Uterus (tissue), 3 donors: ENCODE measurements at regions not wholly inside any gene's neighbourhood (a gene's known extent, or its start where the extent isn't known, plus 50 kb on each side); places are given as distances from the start of the nearest gene placed in this dataset.
A peak's percentile ranks its signal among the peaks of the same experiment; 100 is the strongest.

Experiments
- DNase-seq, 2 donors: peaks; one replicate each; pipeline ENCODE4 v3.0.0-alpha.2; 2019 to 2020
- H3K27ac ChIP-seq, 2 donors: fragments of 200-600 bp; sonication (generic); 1 replicate in 1 of 2; 2 replicates in 1 of 2; pipeline ENCODE4 v1.5.1; 2016 to 2018
- H3K27me3 ChIP-seq, 2 donors: fragments of 200-600 bp; sonication (generic); one replicate each; pipeline ENCODE4 v1.5.1; 2018 to 2019; ENCODE audit warnings: control low read depth in 1 of 2
- H3K36me3 ChIP-seq, 2 donors: fragments of 200-600 bp; sonication (generic); one replicate each; pipeline ENCODE4 v1.5.1; 2019; ENCODE audit warnings: control low read depth in 1 of 2
- H3K4me1 ChIP-seq, 2 donors: fragments of 200-600 bp; sonication (generic); one replicate each; pipeline ENCODE4 v1.5.1; 2018 to 2019; ENCODE audit warnings: control low read depth in 1 of 2
- H3K4me3 ChIP-seq, 2 donors: fragments of 200-600 bp; sonication (generic); 1 replicate in 1 of 2; 2 replicates in 1 of 2; pipeline ENCODE4 v1.5.1; 2018 to 2019; ENCODE audit warnings: mild to moderate bottlenecking in 1 of 2
- H3K9me3 ChIP-seq, 2 donors: fragments of 200-600 bp; sonication (generic); one replicate each; pipeline ENCODE4 v1.5.1; 2019; ENCODE audit warnings: control low read depth in 1 of 2
- POLR2A ChIP-seq, 2 donors: fragments of 450-650 bp; IDR thresholded peaks; one replicate each; pipeline ENCODE4 v1.6.1; 2016; ENCODE audit warnings: antibody characterized with exemption in 2 of 2, mild to moderate bottlenecking in 1 of 2, moderate library complexity in 1 of 2
- intact Hi-C: fragments of 100-400 bp; cut with DNase I; formaldehyde crosslinking; loops from one replicate; pipeline ENCODE4 v1.15.1; 2023; ENCODE audit warnings: low total_unique reads
- TF ChIP-seq, protein P1 (sequence below), 4 experiments: fragments of 200-600 bp in 2 of 4; fragments of 450-650 bp in 2 of 4; sonication (generic) in 2 of 4; IDR thresholded peaks; one replicate each; pipeline ENCODE4 v1.5.1; 2016 to 2019; ENCODE audit warnings: antibody characterized with exemption in 4 of 4, mild to moderate bottlenecking in 2 of 4, moderate library complexity in 1 of 4
- donor health status: DM: yes; HTN: yes; CAD: no.

DNA sequence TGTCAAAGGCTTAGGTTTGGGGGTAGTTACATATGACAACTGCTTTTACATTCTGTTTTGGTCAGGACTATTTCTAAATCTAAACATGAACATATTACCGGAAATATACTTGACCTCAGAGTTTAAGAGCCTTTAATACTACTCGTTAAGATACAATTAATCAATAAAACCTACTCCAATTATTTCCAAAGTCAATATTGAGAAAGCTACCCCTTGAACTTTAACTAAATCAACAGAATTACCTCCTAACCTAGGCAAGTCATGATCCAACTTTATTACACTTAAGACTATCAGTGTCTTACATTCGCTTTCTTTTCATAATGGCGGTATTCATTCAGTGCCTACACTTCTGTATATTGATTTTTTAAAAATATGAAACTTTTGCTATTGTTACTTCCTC, 107.7 kb downstream of the RAP2B start:
- intact Hi-C loops, result no loop called here
- DNase-seq, result no peak
- no peak for TF ChIP-seq POLR2A (IDR thresholded peaks at IDR 0.05)
- TF ChIP-seq, protein P1, sequence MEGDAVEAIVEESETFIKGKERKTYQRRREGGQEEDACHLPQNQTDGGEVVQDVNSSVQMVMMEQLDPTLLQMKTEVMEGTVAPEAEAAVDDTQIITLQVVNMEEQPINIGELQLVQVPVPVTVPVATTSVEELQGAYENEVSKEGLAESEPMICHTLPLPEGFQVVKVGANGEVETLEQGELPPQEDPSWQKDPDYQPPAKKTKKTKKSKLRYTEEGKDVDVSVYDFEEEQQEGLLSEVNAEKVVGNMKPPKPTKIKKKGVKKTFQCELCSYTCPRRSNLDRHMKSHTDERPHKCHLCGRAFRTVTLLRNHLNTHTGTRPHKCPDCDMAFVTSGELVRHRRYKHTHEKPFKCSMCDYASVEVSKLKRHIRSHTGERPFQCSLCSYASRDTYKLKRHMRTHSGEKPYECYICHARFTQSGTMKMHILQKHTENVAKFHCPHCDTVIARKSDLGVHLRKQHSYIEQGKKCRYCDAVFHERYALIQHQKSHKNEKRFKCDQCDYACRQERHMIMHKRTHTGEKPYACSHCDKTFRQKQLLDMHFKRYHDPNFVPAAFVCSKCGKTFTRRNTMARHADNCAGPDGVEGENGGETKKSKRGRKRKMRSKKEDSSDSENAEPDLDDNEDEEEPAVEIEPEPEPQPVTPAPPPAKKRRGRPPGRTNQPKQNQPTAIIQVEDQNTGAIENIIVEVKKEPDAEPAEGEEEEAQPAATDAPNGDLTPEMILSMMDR (IDR thresholded peaks at IDR 0.05), result no peak
- Histone ChIP-seq H3K27me3 (no peaks in the 10 kb centered on the region), H3K36me3 (no peaks in the 10 kb centered on the region), H3K4me3 (no peak overlapping the region), H3K9me3 (no peaks in the 10 kb centered on the region), H3K27ac (no peak overlapping the region), H3K4me1 (no peaks in the 10 kb centered on the region)

DNA sequence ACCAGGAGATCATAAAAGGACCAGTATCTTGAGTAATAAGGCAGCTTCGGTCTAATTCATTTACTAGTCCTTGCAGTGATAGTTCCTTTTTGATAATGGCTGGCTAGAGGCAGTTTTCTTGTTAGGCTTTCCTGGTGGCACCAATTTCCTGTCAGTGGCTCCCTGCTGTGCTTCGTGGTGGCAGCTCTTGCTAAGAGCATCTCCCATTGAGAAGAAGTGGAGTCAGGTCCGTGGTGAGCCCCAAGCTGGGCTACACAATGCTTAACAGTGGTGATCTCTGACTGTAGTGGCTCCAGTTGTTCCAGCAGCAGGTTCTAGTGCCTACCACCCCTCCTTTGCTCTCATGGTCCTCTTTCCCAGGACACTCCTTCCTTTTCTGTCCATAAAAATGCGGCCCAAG, 111.2 kb downstream of the RAP2B start:
- Histone ChIP-seq H3K27me3 (no peaks in the 10 kb centered on the region), H3K36me3 (no peaks in the 10 kb centered on the region), H3K9me3 (no peaks in the 10 kb centered on the region), H3K27ac (no peak overlapping the region), H3K4me3 (no peak overlapping the region), H3K4me1 (no peaks in the 10 kb centered on the region)
- intact Hi-C loops, result no loop called here
- DNase-seq, result no peak
- TF ChIP-seq POLR2A (IDR thresholded peaks at IDR 0.05), result no peak
- TF ChIP-seq, protein P1 (IDR thresholded peaks at IDR 0.05), result no peak

DNA sequence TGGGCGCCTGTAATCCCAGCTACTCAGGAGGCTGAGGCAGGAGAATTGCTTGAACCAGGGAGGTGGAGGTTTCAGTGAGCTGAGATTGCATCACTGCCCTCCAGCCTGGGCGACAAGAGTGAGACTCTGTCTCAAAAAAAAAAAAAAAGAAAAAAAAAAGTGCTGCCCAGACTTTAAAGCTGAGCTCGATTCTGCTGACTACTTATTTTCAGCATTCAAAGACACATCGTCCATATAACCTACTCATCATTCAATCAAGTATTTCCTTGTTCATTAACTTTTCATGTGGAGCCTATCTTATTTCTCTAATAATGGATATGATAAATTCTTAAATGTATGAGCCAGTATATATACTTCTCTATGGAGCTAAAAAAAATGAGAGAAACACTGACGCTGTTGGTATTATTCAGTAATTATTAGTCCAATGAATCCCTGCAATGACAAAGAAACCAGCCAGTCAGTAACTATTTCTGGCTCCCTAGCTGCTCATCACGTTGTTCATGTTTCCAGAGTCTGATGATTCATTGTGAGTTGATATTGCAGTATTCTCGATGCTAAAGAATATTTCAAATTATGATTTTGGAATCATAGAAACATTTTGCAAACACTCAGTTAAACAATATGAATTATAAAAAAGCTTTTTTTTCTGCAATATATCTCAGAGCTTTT, 111.9 kb downstream of the RAP2B start:
- intact Hi-C loops, result no loop called here
- H3K4me1 ChIP-seq, result no peaks in the 10 kb centered on the region
- H3K4me3 ChIP-seq, result no peak overlapping the region
- H3K9me3 ChIP-seq, result no peaks in the 10 kb centered on the region
- DNase-seq, result no peak
- no peak for TF ChIP-seq POLR2A (IDR thresholded peaks at IDR 0.05)
- TF ChIP-seq, protein P1 (IDR thresholded peaks at IDR 0.05), result no peak
- H3K36me3 ChIP-seq, result no peaks in the 10 kb centered on the region
- H3K27me3 ChIP-seq, result no peaks in the 10 kb centered on the region
- no peak overlapping the region for H3K27ac ChIP-seq

DNA sequence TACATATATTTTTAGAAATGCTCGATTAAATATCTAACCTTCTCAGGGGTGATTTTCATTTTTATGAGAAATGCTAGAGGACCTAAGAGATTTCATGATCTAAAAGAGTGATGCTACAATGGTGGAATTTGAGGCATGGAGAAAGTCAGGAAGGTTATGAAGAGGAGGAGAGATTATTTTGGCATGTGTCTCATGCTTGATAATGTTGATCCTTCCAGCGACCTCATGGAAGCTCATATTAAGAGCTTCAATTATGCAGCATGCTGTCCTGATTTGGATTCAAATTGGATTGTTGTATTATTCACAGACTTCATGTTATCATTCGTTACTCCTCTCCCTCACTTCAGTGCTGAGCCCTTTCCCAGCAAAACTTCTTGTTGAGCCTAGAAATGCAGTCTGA, 112.5 kb downstream of the RAP2B start:
- intact Hi-C loops, result no loop called here
- TF ChIP-seq, protein P1 (IDR thresholded peaks at IDR 0.05), result no peak
- no peak for TF ChIP-seq POLR2A (IDR thresholded peaks at IDR 0.05)
- H3K36me3 ChIP-seq, result no peaks in the 10 kb centered on the region

DNA sequence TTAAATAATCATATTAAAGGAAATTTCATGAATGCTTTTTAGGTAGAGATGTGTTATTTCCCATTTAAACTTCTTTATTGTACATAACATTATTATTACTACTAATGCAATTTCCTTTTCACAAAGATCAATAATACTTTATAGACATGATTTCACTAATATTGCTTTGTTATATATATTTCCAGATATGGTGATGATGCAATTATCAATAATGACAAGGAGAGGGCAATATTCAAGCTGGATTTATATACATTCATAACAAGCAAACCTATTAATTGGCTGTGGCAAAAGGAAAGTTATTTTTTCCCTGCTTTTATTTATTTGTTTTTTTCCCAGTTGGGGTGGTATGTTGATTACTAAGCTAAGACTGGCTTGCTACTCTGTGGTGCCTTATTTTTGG, 113.5 kb downstream of the RAP2B start:
- intact Hi-C loops, result no loop called here
- H3K4me1 ChIP-seq, result no peaks in the 10 kb centered on the region
- H3K27me3 ChIP-seq, result no peaks in the 10 kb centered on the region
- no peak overlapping the region for H3K4me3 ChIP-seq
- no peaks in the 10 kb centered on the region for H3K9me3 ChIP-seq
- H3K36me3 ChIP-seq, result no peaks in the 10 kb centered on the region
- TF ChIP-seq, protein P1 (IDR thresholded peaks at IDR 0.05), result no peak
- no peak for TF ChIP-seq POLR2A (IDR thresholded peaks at IDR 0.05)
- no peak for DNase-seq
- H3K27ac ChIP-seq, result no peak overlapping the region

More for the DNA sequence above, 112.5 kb downstream of the RAP2B start:
- no peaks in the 10 kb centered on the region for H3K9me3 ChIP-seq
- H3K4me1 ChIP-seq, result no peaks in the 10 kb centered on the region
- no peak for DNase-seq
- no peaks in the 10 kb centered on the region for H3K27me3 ChIP-seq
- H3K4me3 ChIP-seq, result no peak overlapping the region
- peak overlapping the region in 1 of 2 donors; percentile 2 for H3K27ac ChIP-seq
